Mucosa of descending colon (tissue), 3 donors: ENCODE measurements at regions not wholly inside any gene's neighbourhood (a gene's known extent, or its start where the extent isn't known, plus 50 kb on each side); places are given as distances from the start of the nearest gene placed in this dataset.

ENCODE experiments used
- ATAC-seq: fragments of 200-7000 bp; cut with Tn5 transposase; one replicate; pipeline ENCODE4 v1.9.1; 2020; ENCODE audit warnings: mild to moderate bottlenecking, moderate library complexity
- DNase-seq, 3 donors: peaks; one replicate each; pipeline ENCODE4 v3.0.0-alpha.2; 2020
- H3K36me3 ChIP-seq: fragments of 200-600 bp; one replicate; pipeline ENCODE4 v1.8.0; 2021; ENCODE audit warnings: low read depth, mild to moderate bottlenecking
- H3K4me1 ChIP-seq: fragments of 200-600 bp; one replicate; pipeline ENCODE4 v1.8.0; 2021; ENCODE audit warnings: low read depth, mild to moderate bottlenecking
- H3K4me3 ChIP-seq: fragments of 200-600 bp; one replicate; pipeline ENCODE4 v1.8.0; 2021; ENCODE audit warnings: mild to moderate bottlenecking
- H3K9me3 ChIP-seq: fragments of 200-600 bp; one replicate; pipeline ENCODE4 v1.8.0; 2021; ENCODE audit warnings: mild to moderate bottlenecking
- CTCF ChIP-seq: fragments of 200-600 bp; IDR thresholded peaks from one replicate; pipeline ENCODE4 v1.8.0; 2022; ENCODE audit warnings: antibody characterized with exemption, mild to moderate bottlenecking
- intact Hi-C, 2 donors: fragments of 100-400 bp; cut with DNase I in 1 of 2; cut with micrococcal nuclease in 1 of 2; formaldehyde crosslinking; loops; one replicate each; pipeline versions ENCODE4 v1.11.0 to v1.11.1; 2022; cut with DNase I, micrococcal nuclease
- donor health status: DM: no; HTN: no; CAD: no; lungs with moderate emphysema.
- donor health status: DM: no; HTN: no; CAD: no.
- donor health status: DM: no; HTN: yes; CAD: no.

- H3K4me3 ChIP-seq: no peak overlapping the region
- ATAC-seq (no peak), DNase-seq (no peak)
- no peaks in the 10 kb centered on the region for H3K36me3 ChIP-seq
- H3K4me1 ChIP-seq: no peaks in the 10 kb centered on the region
- intact Hi-C loops: no loop called here
- H3K9me3 ChIP-seq: no peaks in the 10 kb centered on the region
- TF ChIP-seq CTCF: no peak
These were observed 178.7 kb upstream of the TMTC1 start for GRCh38 chr12:29962276-29963035.

DNA sequence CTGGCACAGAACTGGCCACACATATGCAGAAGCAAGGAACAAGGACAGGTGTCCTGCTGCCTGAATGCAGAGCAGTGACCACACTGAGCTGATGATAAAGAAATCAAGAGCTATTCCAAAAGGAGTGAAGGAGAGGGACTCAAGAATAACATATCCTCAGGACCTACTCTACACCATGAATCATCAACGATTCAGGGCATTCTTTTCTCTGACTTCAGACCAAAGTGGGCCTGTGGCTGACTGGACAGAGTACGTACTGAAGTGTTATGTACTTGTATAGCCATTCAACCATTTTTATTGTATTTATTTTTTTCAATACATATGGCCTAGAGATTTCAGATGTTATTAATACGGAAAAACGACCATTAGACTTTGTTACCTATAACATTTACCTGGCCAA lies 177.5 kb upstream of the TMTC1 start:
- no peaks in the 10 kb centered on the region for H3K4me1 ChIP-seq
- TF ChIP-seq CTCF: no peak
- no peak for DNase-seq
- intact Hi-C loops: no loop called here
- H3K4me3 ChIP-seq: no peak overlapping the region
- no peak for ATAC-seq
- no peaks in the 10 kb centered on the region for H3K9me3 ChIP-seq
- no peaks in the 10 kb centered on the region for H3K36me3 ChIP-seq

- intact Hi-C loops: no loop called here
- Histone ChIP-seq H3K36me3 (no peaks in the 10 kb centered on the region), H3K9me3 (no peaks in the 10 kb centered on the region), H3K4me3 (no peak overlapping the region), H3K4me1 (no peaks in the 10 kb centered on the region)
- no peak for TF ChIP-seq CTCF
- ATAC-seq (no peak), DNase-seq (no peak)
These were observed 176.4 kb upstream of the TMTC1 start for GRCh38 chr12:29960122-29960521.

DNA sequence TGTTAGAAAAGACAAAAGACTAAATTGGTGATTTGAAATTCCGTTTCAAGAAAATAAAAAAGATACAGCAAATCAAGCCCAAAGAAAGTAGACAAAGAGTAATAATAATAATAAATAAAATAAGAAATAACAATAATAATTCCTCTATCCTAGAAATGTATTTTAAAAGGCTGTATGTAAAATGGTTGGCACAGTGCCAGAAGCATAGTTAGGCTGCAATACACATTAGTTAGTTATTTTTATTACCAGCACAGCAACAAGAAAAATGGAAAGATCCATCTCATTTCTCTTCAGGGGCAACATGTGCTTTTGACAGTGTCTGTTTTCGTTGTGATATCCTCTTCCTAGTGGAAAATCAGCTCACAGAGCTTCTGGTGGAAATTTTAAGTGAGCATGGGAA lies 174.1 kb upstream of the TMTC1 start:
- no peak for TF ChIP-seq CTCF
- intact Hi-C loops: no loop called here
- DNase-seq (no peak), ATAC-seq (no peak)
- Histone ChIP-seq H3K36me3 (no peaks in the 10 kb centered on the region), H3K9me3 (no peaks in the 10 kb centered on the region), H3K4me1 (no peaks in the 10 kb centered on the region), H3K4me3 (no peak overlapping the region)

GRCh38 chr12:29945904-29946303 lies 162.2 kb upstream of the TMTC1 start:
- no peaks in the 10 kb centered on the region for H3K36me3 ChIP-seq
- intact Hi-C loops: no loop called here
- no peak for ATAC-seq
- H3K9me3 ChIP-seq: no peaks in the 10 kb centered on the region
- H3K4me1 ChIP-seq: no peaks in the 10 kb centered on the region
- no peak for TF ChIP-seq CTCF
- H3K4me3 ChIP-seq: no peak overlapping the region
- no peak for DNase-seq
